ENCODE measurements at regions not wholly inside any gene's neighbourhood (a gene's known extent, or its start where the extent isn't known, plus 50 kb on each side); places are given as distances from the start of the nearest gene placed in this dataset.

DNA sequence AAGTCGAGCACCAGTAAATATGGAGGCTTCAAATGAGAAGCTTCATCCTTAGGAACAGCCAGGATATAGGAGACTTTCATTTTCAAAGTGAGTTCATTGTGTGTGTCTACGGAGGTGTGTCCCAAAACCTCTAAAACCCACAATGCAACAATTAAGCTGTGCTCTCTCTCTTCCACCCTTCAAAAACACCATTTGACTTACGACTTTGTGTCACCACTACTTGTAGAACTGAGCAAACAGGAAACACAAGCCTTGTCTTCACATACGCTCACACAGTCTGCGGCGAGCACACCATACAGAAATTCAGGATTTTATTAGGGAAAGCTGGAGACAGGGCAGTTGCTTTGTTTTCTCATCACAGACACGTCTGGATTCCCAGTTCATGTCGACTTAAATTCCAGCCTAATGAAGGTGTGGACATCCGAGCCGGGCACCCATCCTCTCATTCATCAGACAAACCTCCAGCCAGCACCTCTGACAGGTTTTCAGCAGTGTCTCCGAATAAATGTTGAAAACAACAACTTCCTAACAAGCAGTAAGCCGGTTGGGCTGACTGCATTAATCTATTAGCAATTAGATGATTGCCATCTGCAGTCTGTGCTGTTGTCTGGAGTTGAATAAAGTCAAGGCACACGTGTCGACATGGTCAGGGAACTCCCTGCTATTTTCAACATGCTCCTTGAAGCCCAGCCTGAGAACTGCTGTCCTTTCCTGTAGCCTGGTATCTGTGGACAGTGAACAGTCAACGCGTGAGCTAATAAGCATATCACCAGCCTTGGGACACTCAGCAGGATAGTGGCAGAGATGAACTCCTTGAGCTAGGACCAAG is 1411.1 kb downstream of the BRD1 start:
- TF ChIP-seq, protein P1, sequence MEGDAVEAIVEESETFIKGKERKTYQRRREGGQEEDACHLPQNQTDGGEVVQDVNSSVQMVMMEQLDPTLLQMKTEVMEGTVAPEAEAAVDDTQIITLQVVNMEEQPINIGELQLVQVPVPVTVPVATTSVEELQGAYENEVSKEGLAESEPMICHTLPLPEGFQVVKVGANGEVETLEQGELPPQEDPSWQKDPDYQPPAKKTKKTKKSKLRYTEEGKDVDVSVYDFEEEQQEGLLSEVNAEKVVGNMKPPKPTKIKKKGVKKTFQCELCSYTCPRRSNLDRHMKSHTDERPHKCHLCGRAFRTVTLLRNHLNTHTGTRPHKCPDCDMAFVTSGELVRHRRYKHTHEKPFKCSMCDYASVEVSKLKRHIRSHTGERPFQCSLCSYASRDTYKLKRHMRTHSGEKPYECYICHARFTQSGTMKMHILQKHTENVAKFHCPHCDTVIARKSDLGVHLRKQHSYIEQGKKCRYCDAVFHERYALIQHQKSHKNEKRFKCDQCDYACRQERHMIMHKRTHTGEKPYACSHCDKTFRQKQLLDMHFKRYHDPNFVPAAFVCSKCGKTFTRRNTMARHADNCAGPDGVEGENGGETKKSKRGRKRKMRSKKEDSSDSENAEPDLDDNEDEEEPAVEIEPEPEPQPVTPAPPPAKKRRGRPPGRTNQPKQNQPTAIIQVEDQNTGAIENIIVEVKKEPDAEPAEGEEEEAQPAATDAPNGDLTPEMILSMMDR (IDR thresholded peaks at IDR 0.05): no peak
- no peak for TF ChIP-seq POLR2A (IDR thresholded peaks at IDR 0.05)
